Fibroblast of villous mesenchyme (primary cell): ENCODE measurements at regions not wholly inside any gene's neighbourhood (a gene's known extent, or its start where the extent isn't known, plus 50 kb on each side); places are given as distances from the start of the nearest gene placed in this dataset.
A peak's percentile ranks its signal among the peaks of the same experiment; 100 is the strongest.

Experiments used
- DNase-seq: peaks from one replicate; pipeline ENCODE4 v3.0.0-alpha.2; 2010; ENCODE audit warnings: low read depth
- H3K4me3 ChIP-seq: 2 replicates; pipeline ENCODE4 v1.5.1; 2011; ENCODE audit warnings: low read depth, mild to moderate bottlenecking, low read length
- TF ChIP-seq, protein P1 (sequence below): IDR thresholded peaks from 2 replicates; pipeline ENCODE4 v1.5.1; 2012; ENCODE audit warnings: low read depth, mild to moderate bottlenecking, low read length; ENCODE audit not compliant: insufficient read depth

DNA sequence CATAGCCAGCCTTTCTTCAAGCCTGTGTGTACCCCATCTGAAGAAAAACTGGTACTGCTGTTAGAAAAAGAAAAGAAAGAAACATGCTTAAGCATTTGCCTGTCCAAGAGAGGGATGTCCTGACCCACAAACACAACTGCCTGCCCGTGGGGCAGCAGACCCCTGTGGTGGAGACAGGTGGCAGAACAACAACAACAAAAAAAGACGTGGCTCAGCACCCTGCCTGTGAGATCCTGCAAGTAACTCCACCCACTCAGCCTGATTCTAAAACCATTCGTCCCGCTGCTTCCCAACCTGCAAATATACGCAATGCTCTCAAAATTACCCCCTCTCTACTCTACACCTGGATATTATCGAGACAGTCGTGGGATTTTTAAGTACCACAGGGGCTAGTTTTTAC lies 64.9 kb upstream of the ZDHHC17 start:
- TF ChIP-seq, protein P1, sequence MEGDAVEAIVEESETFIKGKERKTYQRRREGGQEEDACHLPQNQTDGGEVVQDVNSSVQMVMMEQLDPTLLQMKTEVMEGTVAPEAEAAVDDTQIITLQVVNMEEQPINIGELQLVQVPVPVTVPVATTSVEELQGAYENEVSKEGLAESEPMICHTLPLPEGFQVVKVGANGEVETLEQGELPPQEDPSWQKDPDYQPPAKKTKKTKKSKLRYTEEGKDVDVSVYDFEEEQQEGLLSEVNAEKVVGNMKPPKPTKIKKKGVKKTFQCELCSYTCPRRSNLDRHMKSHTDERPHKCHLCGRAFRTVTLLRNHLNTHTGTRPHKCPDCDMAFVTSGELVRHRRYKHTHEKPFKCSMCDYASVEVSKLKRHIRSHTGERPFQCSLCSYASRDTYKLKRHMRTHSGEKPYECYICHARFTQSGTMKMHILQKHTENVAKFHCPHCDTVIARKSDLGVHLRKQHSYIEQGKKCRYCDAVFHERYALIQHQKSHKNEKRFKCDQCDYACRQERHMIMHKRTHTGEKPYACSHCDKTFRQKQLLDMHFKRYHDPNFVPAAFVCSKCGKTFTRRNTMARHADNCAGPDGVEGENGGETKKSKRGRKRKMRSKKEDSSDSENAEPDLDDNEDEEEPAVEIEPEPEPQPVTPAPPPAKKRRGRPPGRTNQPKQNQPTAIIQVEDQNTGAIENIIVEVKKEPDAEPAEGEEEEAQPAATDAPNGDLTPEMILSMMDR = no peak
- no peak overlapping the region for H3K4me3 ChIP-seq
- DNase-seq = no peak

DNA sequence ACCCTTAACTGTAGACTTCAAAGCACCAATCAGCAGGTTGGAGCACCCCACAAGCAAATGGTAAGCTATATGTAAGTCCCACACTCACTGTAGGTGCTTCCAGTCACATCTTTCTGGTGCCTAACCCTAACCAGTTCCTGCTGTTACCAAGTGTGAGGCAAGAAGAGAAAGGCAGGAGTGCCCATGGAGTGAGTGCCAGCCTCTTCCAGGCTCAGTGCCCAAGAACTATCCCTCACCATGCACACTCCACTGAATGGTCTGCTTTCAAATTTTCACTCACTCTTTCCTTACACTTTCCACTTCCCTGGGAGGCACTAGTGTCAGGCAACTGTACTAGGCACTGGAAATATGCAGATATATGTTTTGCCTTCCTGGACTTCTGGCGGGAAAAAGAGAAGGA lies 62.2 kb upstream of the ZDHHC17 start:
- TF ChIP-seq, protein P1 = no peak
- no peak overlapping the region for H3K4me3 ChIP-seq
- DNase-seq = no peak

DNA sequence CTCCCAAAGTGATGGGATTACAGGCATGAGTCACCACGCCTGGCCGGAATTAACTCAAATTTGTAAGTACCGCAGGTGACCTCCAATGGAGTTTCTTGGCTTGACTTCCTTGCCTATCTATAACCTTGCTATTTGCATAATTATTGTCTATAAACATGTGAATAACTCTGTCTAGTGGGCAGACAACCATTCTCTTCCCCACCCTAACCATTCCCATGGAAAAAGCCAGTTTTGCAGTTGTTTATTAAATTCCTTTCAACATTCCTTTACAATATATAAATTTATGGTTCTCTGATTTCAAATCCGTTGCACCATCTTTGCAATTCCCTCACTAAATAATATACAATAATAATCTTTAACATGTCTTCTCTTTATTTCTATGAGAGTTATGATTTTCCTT lies 61.0 kb upstream of the ZDHHC17 start:
- TF ChIP-seq, protein P1 = no peak
- no peak overlapping the region for H3K4me3 ChIP-seq
- DNase-seq = peak; percentile 52

DNA sequence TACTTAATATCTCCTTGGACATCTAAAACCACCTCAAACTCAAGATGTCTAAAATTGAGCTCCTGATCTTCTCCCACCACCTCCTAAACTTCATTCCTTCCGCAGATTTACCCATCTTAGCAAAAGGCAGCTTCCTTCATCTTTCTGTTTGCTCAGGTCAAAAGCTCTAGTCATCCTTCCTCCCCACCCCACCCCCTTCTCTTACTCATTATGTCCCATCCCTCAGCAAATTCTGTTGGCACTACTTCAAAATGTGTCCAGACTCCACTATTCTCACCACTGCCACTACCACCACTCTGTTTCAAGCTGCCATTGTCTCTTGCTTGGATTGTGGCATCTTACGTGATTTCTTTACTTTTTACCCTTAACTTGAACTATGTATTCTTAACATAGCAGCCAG lies 59.2 kb upstream of the ZDHHC17 start:
- TF ChIP-seq, protein P1 = no peak
- no peak for DNase-seq
- no peak overlapping the region for H3K4me3 ChIP-seq

DNA sequence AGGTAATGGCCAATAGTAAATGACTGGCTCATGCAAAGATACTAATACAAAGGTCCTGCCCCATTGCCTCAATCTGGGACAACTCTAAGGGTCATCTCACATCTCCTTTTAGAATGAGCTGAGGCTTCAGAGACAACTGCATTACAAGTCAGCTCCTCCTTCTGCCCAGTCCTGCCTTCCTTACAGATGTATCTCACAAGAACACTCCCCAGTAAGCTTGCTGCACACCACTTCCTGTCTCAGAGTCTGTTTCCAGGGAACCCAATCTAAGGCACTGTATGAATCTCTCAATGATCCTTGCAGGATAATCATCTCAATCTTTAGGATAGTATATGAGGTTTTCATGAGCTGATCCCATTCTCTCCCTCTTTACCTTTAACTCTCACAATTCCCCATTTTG lies 57.8 kb upstream of the ZDHHC17 start:
- no peak overlapping the region for H3K4me3 ChIP-seq
- TF ChIP-seq, protein P1 = no peak
- peak; percentile 63 for DNase-seq

DNA sequence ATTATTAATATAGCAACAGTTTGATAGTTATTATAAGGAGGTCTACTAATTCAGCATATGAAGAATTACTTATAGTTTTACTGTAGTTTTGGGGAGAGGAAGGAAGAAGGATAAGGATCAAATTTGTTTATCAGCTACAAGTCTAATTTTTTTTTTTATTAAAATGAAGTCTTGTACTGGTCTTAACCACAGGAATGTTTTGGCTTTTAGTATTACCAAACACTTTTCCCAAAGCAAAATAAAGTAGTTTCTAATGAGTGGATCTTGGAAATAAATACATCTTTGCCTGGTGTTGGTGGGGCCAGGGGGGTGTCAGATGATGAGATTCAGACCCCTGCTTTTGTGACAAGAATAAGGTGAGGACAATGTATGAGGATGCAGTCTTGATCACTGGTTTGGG lies 57.2 kb upstream of the ZDHHC17 start:
- TF ChIP-seq, protein P1 = no peak
- peak; percentile 56 for DNase-seq
- H3K4me3 ChIP-seq = no peak overlapping the region

DNA sequence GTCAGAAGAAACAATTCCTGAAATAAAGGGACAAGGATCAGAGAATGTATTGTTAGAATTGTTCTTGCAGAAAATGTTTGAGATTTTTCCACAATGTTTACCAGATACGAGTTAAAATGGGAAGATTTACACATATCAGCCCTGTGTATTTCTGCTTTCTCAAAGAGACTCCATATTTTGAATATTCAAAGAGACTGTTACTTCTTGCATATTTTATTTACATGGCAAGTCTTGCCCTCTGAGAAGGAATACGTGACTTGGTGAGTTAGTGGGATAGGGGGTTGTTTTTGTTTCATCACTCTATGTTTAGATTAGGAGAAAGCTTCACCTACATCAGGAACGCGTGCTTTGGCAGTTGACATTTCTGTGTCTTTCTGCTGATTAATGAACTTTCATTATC lies 56.1 kb upstream of the ZDHHC17 start:
- no peak for DNase-seq
- TF ChIP-seq, protein P1 = no peak
- H3K4me3 ChIP-seq = no peak overlapping the region
